ENCODE measurements at regions not wholly inside any gene's neighbourhood (a gene's known extent, or its start where the extent isn't known, plus 50 kb on each side); places are given as distances from the start of the nearest gene placed in this dataset.

GRCh38 chr2:226661789-226662545 is 137.7 kb downstream of the IRS1 start:
- WGBS (ENCODE audit: extremely low coverage, insufficient read length, low lambda C conversion rate): no CpG with 5 or more reads among the region's 11 CpGs
- H3K9ac ChIP-seq (ENCODE audit: extremely low read depth, insufficient read length, low read length): no peak overlapping the region
- H4K8ac ChIP-seq (replicated peaks; ENCODE audit: insufficient read length, low read depth, low read length): no peak overlapping the region
- H3K23me2 ChIP-seq (ENCODE audit: insufficient read length, low read depth, low read length, poor library complexity, severe bottlenecking): no peaks in the 10 kb centered on the region
- peaks cover 5 to 9% of the 10 kb centered on the region in 2 experiments for H3K4me1 Mint-ChIP-seq
- no peak overlapping the region for H4K91ac ChIP-seq (ENCODE audit: insufficient read length, low read depth, low read length)
- H3K79me2 ChIP-seq (ENCODE audit: insufficient read depth, low read length): no peaks in the 10 kb centered on the region
- no peak overlapping the region for H3K18ac ChIP-seq (ENCODE audit: insufficient read length, low read depth, low read length)
- no peak overlapping the region for H2BK120ac ChIP-seq (ENCODE audit: low read depth, low read length, poor library complexity, severe bottlenecking)
- no peak overlapping the region for H2AFZ ChIP-seq (ENCODE audit: low read length)
- H3K27ac Mint-ChIP-seq: no peak overlapping the region
- H3K4me1 ChIP-seq (ENCODE audit: insufficient read depth, low read length): no peaks in the 10 kb centered on the region
- no peak overlapping the region for H3K4me3 Mint-ChIP-seq
- no peak overlapping the region for H2BK12ac ChIP-seq (ENCODE audit: insufficient read length, low read depth, low read length)
- no peak overlapping the region for H3K14ac ChIP-seq (ENCODE audit: insufficient read depth, low read length)
- H3K36me3 Mint-ChIP-seq (ENCODE audit: insufficient read depth in 1 of 3, low read depth in 3 of 3): peaks cover 0 to 2% (median 0%) of the 10 kb centered on the region in 3 experiments; a peak in 1 of 7 replicates
- no peak overlapping the region for H2AK5ac ChIP-seq (ENCODE audit: insufficient read length, low read length)
- H4K20me1 ChIP-seq (ENCODE audit: control insufficient read depth, insufficient read depth, insufficient read length): no peaks in the 10 kb centered on the region
- TF ChIP-seq, protein P1, sequence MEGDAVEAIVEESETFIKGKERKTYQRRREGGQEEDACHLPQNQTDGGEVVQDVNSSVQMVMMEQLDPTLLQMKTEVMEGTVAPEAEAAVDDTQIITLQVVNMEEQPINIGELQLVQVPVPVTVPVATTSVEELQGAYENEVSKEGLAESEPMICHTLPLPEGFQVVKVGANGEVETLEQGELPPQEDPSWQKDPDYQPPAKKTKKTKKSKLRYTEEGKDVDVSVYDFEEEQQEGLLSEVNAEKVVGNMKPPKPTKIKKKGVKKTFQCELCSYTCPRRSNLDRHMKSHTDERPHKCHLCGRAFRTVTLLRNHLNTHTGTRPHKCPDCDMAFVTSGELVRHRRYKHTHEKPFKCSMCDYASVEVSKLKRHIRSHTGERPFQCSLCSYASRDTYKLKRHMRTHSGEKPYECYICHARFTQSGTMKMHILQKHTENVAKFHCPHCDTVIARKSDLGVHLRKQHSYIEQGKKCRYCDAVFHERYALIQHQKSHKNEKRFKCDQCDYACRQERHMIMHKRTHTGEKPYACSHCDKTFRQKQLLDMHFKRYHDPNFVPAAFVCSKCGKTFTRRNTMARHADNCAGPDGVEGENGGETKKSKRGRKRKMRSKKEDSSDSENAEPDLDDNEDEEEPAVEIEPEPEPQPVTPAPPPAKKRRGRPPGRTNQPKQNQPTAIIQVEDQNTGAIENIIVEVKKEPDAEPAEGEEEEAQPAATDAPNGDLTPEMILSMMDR (conservative IDR thresholded peaks at IDR 0.05): no peak
- H3K27me3 ChIP-seq (ENCODE audit: insufficient read depth, low read length): no peaks in the 10 kb centered on the region
- peaks cover 0 to 6% of the 10 kb centered on the region in 2 experiments; a peak in 3 of 5 replicates for H3K9me3 Mint-ChIP-seq
- no peak overlapping the region for H4K5ac ChIP-seq (ENCODE audit: insufficient read length, low read depth, low read length)
- no peak overlapping the region for H3T11ph ChIP-seq (ENCODE audit: low read length)
- H2BK15ac ChIP-seq (ENCODE audit: low read depth, low read length): no peak overlapping the region
- no peak overlapping the region for H3K56ac ChIP-seq (ENCODE audit: insufficient read length, low read depth, low read length)
- no peak for DNase-seq
- H3K27ac ChIP-seq (ENCODE audit: insufficient read length, low read depth, low read length): no peak overlapping the region
- H2BK5ac ChIP-seq (ENCODE audit: insufficient read length, low read length): no peak overlapping the region
- H3K79me1 ChIP-seq (ENCODE audit: insufficient read depth, low read depth, low read length, poor library complexity, severe bottlenecking): no peaks in the 10 kb centered on the region
- H3K27me3 Mint-ChIP-seq (ENCODE audit: low read depth): no peaks in the 10 kb centered on the region
- no peak overlapping the region for H3K4me2 ChIP-seq (ENCODE audit: insufficient read depth, insufficient read length, low read length)
- H2BK20ac ChIP-seq (ENCODE audit: low read depth, low read length, poor library complexity, severe bottlenecking): no peak overlapping the region
- H3K9me3 ChIP-seq (ENCODE audit: control insufficient read depth, low read depth, low read length): no peaks in the 10 kb centered on the region
- H3K4ac ChIP-seq (ENCODE audit: low read depth, low read length): no peak overlapping the region
- no peak overlapping the region for H3K23ac ChIP-seq (ENCODE audit: insufficient read length, low read depth, low read length)

Measured in H9 (cell line).